HEK293 (cell line): ENCODE measurements at regions not wholly inside any gene's neighbourhood (a gene's known extent, or its start where the extent isn't known, plus 50 kb on each side); places are given as distances from the start of the nearest gene placed in this dataset.

Source experiments
- MYNN ChIP-seq: fragments of 450-650 bp; formaldehyde crosslinking; IDR thresholded peaks from 2 replicates; pipeline ENCODE4 v1.5.1; 2016; ENCODE audit warnings: missing biosample characterization, missing genetic modification characterization, borderline replicate concordance
- ZFP3 ChIP-seq: fragments of 450-650 bp; formaldehyde crosslinking; IDR thresholded peaks from 2 replicates; pipeline ENCODE4 v1.5.1; 2016; ENCODE audit warnings: low read depth, missing biosample characterization, missing genetic modification characterization
- ZNF114 ChIP-seq: fragments of 450-650 bp; formaldehyde crosslinking; IDR thresholded peaks from 2 replicates; pipeline ENCODE4 v1.5.0; 2017; ENCODE audit warnings: missing biosample characterization, missing genetic modification characterization
- ZNF785 ChIP-seq: fragments of 450-650 bp; formaldehyde crosslinking; IDR thresholded peaks from 2 replicates; pipeline ENCODE4 v1.5.1; 2016; ENCODE audit warnings: missing biosample characterization, missing genetic modification characterization
- TF ChIP-seq, protein P1 (sequence below): fragments of 450-650 bp; formaldehyde crosslinking; IDR thresholded peaks from 2 replicates; pipeline ENCODE4 v1.5.1; 2016; ENCODE audit warnings: missing biosample characterization, missing genetic modification characterization
- TF ChIP-seq, protein P2 (sequence below): fragments of 450-650 bp; formaldehyde crosslinking; IDR thresholded peaks from 2 replicates; pipeline ENCODE4 v1.5.1; 2016; ENCODE audit warnings: missing biosample characterization, missing genetic modification characterization

DNA sequence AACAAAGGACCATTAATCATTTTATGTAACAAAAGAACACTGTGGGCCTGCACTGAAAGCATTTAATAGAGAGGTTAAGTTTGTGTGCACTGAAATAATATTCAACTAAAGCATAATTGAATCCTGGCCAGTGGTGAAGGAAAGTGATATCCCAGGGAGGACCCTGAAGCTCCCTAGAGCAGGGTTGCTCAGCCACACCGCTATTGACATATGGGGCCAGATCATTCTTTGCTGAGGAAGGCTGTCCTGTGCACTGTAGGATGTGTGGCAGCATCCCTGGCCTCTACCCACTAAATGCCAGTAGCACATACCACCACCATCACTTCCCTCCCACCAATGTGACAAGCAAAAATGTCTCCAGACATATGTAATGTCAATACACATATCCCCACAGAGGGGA is 166.1 kb upstream of the MTNR1B start:
- no peak for TF ChIP-seq ZNF785
- TF ChIP-seq, protein P1, sequence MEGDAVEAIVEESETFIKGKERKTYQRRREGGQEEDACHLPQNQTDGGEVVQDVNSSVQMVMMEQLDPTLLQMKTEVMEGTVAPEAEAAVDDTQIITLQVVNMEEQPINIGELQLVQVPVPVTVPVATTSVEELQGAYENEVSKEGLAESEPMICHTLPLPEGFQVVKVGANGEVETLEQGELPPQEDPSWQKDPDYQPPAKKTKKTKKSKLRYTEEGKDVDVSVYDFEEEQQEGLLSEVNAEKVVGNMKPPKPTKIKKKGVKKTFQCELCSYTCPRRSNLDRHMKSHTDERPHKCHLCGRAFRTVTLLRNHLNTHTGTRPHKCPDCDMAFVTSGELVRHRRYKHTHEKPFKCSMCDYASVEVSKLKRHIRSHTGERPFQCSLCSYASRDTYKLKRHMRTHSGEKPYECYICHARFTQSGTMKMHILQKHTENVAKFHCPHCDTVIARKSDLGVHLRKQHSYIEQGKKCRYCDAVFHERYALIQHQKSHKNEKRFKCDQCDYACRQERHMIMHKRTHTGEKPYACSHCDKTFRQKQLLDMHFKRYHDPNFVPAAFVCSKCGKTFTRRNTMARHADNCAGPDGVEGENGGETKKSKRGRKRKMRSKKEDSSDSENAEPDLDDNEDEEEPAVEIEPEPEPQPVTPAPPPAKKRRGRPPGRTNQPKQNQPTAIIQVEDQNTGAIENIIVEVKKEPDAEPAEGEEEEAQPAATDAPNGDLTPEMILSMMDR (tag by site-specific recombination), result no peak
- no peak for TF ChIP-seq ZNF114 (tag by site-specific recombination)
- TF ChIP-seq, protein P2, sequence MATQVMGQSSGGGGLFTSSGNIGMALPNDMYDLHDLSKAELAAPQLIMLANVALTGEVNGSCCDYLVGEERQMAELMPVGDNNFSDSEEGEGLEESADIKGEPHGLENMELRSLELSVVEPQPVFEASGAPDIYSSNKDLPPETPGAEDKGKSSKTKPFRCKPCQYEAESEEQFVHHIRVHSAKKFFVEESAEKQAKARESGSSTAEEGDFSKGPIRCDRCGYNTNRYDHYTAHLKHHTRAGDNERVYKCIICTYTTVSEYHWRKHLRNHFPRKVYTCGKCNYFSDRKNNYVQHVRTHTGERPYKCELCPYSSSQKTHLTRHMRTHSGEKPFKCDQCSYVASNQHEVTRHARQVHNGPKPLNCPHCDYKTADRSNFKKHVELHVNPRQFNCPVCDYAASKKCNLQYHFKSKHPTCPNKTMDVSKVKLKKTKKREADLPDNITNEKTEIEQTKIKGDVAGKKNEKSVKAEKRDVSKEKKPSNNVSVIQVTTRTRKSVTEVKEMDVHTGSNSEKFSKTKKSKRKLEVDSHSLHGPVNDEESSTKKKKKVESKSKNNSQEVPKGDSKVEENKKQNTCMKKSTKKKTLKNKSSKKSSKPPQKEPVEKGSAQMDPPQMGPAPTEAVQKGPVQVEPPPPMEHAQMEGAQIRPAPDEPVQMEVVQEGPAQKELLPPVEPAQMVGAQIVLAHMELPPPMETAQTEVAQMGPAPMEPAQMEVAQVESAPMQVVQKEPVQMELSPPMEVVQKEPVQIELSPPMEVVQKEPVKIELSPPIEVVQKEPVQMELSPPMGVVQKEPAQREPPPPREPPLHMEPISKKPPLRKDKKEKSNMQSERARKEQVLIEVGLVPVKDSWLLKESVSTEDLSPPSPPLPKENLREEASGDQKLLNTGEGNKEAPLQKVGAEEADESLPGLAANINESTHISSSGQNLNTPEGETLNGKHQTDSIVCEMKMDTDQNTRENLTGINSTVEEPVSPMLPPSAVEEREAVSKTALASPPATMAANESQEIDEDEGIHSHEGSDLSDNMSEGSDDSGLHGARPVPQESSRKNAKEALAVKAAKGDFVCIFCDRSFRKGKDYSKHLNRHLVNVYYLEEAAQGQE (tag by site-specific recombination), result no peak
- TF ChIP-seq ZFP3 (tag by site-specific recombination), result no peak
- TF ChIP-seq MYNN (tag by site-specific recombination), result no peak
